ENCODE measurements at regions not wholly inside any gene's neighbourhood (a gene's known extent, or its start where the extent isn't known, plus 50 kb on each side); places are given as distances from the start of the nearest gene placed in this dataset.
A peak's percentile ranks its signal among the peaks of the same experiment; 100 is the strongest.

- BruUV-seq (replicated peaks), result no TSS peak
- CTCF ChIA-PET, result no interaction called here
- DNase-seq (ENCODE audit: low read depth, low spot score) (peak; percentile 17), ATAC-seq (peak; percentile 60; the same call in 1 of the 2 replicates)
- H3K27me3 ChIP-seq (ENCODE audit: control insufficient read depth, insufficient read depth, low read length), result no peaks in the 10 kb centered on the region
- POLR2A ChIA-PET, result no interaction called here
- no peak overlapping the region for H3K27ac ChIP-seq (ENCODE audit: low read length)
- no peaks in the 10 kb centered on the region for H3K9me3 ChIP-seq (ENCODE audit: control insufficient read depth, insufficient read depth, low read depth, low read length)
- intact Hi-C loops (cut with micrococcal nuclease; ENCODE audit: unreplicated experiment) (loop anchor here (10.0 kb wide), 2 partner anchors 441 to 1511 kb away; no protein-coding TSS in a partner anchor), in situ Hi-C loops (cut with HindIII; ENCODE audit: low pct_unique_long_range_greater_than_20kb, low sequenced_read_pairs) (no loop called here)
- TF ChIP-seq REST (IDR thresholded peaks at IDR 0.05; ENCODE audit: insufficient read depth in 1 of 2, low read depth in 2 of 2, low read length in 1 of 2) (no peak), CTCF (IDR thresholded peaks at IDR 0.05) (peak; percentile 75), SIN3A (IDR thresholded peaks at IDR 0.05; ENCODE audit: borderline replicate concordance, insufficient read depth, low read depth, low read length) (no peak)
- no peaks in the 10 kb centered on the region for H3K36me3 ChIP-seq (ENCODE audit: control insufficient read depth, insufficient read depth, low read length)
- no peaks in the 10 kb centered on the region for H3K4me1 ChIP-seq (ENCODE audit: control insufficient read depth, insufficient read depth, low read length)
- no peak overlapping the region for H3K4me3 ChIP-seq (ENCODE audit: low read depth in 2 of 2, low read length in 2 of 2)
These were observed 714.7 kb upstream of the TENM4 start for GRCh38 chr11:80155412-80156017.

GRCh38 chr11:80146232-80146631, 705.4 kb upstream of the TENM4 start:
- no peak for TF ChIP-seq TCF7L2 (IDR thresholded peaks at IDR 0.05; ENCODE audit: low read depth, low read length)
- TF ChIP-seq SIN3A (IDR thresholded peaks at IDR 0.05; ENCODE audit: borderline replicate concordance, insufficient read depth, low read depth, low read length), result no peak
- no peak for TF ChIP-seq CTCF (IDR thresholded peaks at IDR 0.05)
- no peak for TF ChIP-seq REST (IDR thresholded peaks at IDR 0.05; ENCODE audit: insufficient read depth in 1 of 2, low read depth in 2 of 2, low read length in 1 of 2)
- no peak for TF ChIP-seq POLR2AphosphoS5 (IDR thresholded peaks at IDR 0.05; ENCODE audit: low read depth, low read length)
- no peaks in the 10 kb centered on the region for H3K4me1 ChIP-seq (ENCODE audit: control insufficient read depth, insufficient read depth, low read length)
- no peaks in the 10 kb centered on the region for H3K27me3 ChIP-seq (ENCODE audit: control insufficient read depth, insufficient read depth, low read length)
- DNase-seq (ENCODE audit: low read depth, low spot score) (no peak), ATAC-seq (no peak)
- POLR2A ChIA-PET, result no interaction called here
- H3K27ac ChIP-seq (ENCODE audit: low read length), result no peak overlapping the region
- BruUV-seq (replicated peaks), result no TSS peak
- H3K36me3 ChIP-seq (ENCODE audit: control insufficient read depth, insufficient read depth, low read length), result no peaks in the 10 kb centered on the region
- intact Hi-C loops (cut with micrococcal nuclease; ENCODE audit: unreplicated experiment) (no loop called here), in situ Hi-C loops (cut with HindIII; ENCODE audit: low pct_unique_long_range_greater_than_20kb, low sequenced_read_pairs) (no loop called here)
- no peaks in the 10 kb centered on the region for H3K9me3 ChIP-seq (ENCODE audit: control insufficient read depth, insufficient read depth, low read depth, low read length)
- H3K4me3 ChIP-seq (ENCODE audit: low read depth in 2 of 2, low read length in 2 of 2), result no peak overlapping the region
- CTCF ChIA-PET, result no interaction called here

Measured in Panc1 (cell line).